ENCODE measurements at regions not wholly inside any gene's neighbourhood (a gene's known extent, or its start where the extent isn't known, plus 50 kb on each side); places are given as distances from the start of the nearest gene placed in this dataset.

GRCh38 chr14:98103705-98104104 is 1168.3 kb downstream of the BCL11B start:
- DNase-seq (ENCODE audit: low read depth), result no peak
- no peak overlapping the region for H3K4me3 ChIP-seq (ENCODE audit: control insufficient read depth, low read depth, low read length)
- no peak for TF ChIP-seq CTCF (conservative IDR thresholded peaks at IDR 0.05; ENCODE audit: control insufficient read depth, insufficient read depth, low read depth, low read length)

- no peak for DNase-seq (ENCODE audit: low read depth)
- H3K4me3 ChIP-seq (ENCODE audit: control insufficient read depth, low read depth, low read length), result no peak overlapping the region
- no peak for TF ChIP-seq CTCF (conservative IDR thresholded peaks at IDR 0.05; ENCODE audit: control insufficient read depth, insufficient read depth, low read depth, low read length)
Observed at GRCh38 chr14:98109326-98109725, 1162.7 kb downstream of the BCL11B start.

GRCh38 chr14:98112194-98112780 is 1159.7 kb downstream of the BCL11B start:
- no peak for DNase-seq (ENCODE audit: low read depth)
- no peak for TF ChIP-seq CTCF (conservative IDR thresholded peaks at IDR 0.05; ENCODE audit: control insufficient read depth, insufficient read depth, low read depth, low read length)
- no peak overlapping the region for H3K4me3 ChIP-seq (ENCODE audit: control insufficient read depth, low read depth, low read length)

- no peak for TF ChIP-seq CTCF (conservative IDR thresholded peaks at IDR 0.05; ENCODE audit: control insufficient read depth, insufficient read depth, low read depth, low read length)
- no peak overlapping the region for H3K4me3 ChIP-seq (ENCODE audit: control insufficient read depth, low read depth, low read length)
- no peak for DNase-seq (ENCODE audit: low read depth)
Observed at GRCh38 chr14:98114122-98114895, 1157.7 kb downstream of the BCL11B start.

- DNase-seq (ENCODE audit: low read depth), result no peak
- TF ChIP-seq CTCF (conservative IDR thresholded peaks at IDR 0.05; ENCODE audit: control insufficient read depth, insufficient read depth, low read depth, low read length), result no peak
Observed at GRCh38 chr14:98114946-98115345, 1157.1 kb downstream of the BCL11B start.

GRCh38 chr14:98118749-98119148 is 1153.2 kb downstream of the BCL11B start:
- DNase-seq (ENCODE audit: low read depth), result no peak
- no peak for TF ChIP-seq CTCF (conservative IDR thresholded peaks at IDR 0.05; ENCODE audit: control insufficient read depth, insufficient read depth, low read depth, low read length)
- no peak overlapping the region for H3K4me3 ChIP-seq (ENCODE audit: control insufficient read depth, low read depth, low read length)

More at GRCh38 chr14:98114946-98115345, 1157.1 kb downstream of the BCL11B start:
- H3K4me3 ChIP-seq (ENCODE audit: control insufficient read depth, low read depth, low read length), result no peak overlapping the region

Data from fibroblast of mammary gland (primary cell).